B cell (primary cell): ENCODE measurements at regions not wholly inside any gene's neighbourhood (a gene's known extent, or its start where the extent isn't known, plus 50 kb on each side); places are given as distances from the start of the nearest gene placed in this dataset.

Experiments used
- ATAC-seq: fragments of 200-7000 bp; cut with Tn5 transposase; one replicate; pipeline ENCODE4 v1.10.0; 2021; ENCODE audit warnings: low read depth, mild to moderate bottlenecking, moderate number of reproducible peaks, moderate library complexity
- CTCF ChIA-PET: fragments of 350-600 bp; sonication (Branson Sonifier 250); formaldehyde crosslinking; loops from one replicate; lab custom pipeline; 2021; ENCODE audit warnings: antibody characterized with exemption, inconsistent platforms; lab: Charles Lee
- POLR2A ChIA-PET: fragments of 350-600 bp; sonication (Branson Sonifier 250); formaldehyde crosslinking; loops from one replicate; lab custom pipeline; 2021; ENCODE audit warnings: antibody characterized with exemption; lab: Charles Lee
- DNase-seq: peaks from one replicate; pipeline ENCODE4 v3.0.0; 2013
- H2AFZ ChIP-seq: 2 replicates; pipeline ENCODE4 v1.6.1; 2012; ENCODE audit warnings: mild to moderate bottlenecking, low read depth, low read length; ENCODE audit not compliant: insufficient read depth, poor library complexity, severe bottlenecking
- H3K27ac ChIP-seq, 2 donors: 1 replicate in 1 of 2; 2 replicates in 1 of 2; pipeline ENCODE4 v1.5.1; 2012 to 2013; ENCODE audit warnings: low read length in 2 of 2, mild to moderate bottlenecking in 2 of 2, moderate library complexity in 1 of 2
- H3K27me3 ChIP-seq, 4 experiments: fragments of 200-600 bp in 1 of 4; sonication (generic) in 1 of 4; replicated peaks in 1 of 4; 1 replicate in 2 of 4; 2 replicates in 2 of 4; pipeline versions ENCODE4 v1.6.1 to v1.7.0; 2013 to 2016; ENCODE audit warnings: low read length in 3 of 4, mild to moderate bottlenecking in 2 of 4, mixed read lengths in 1 of 4, moderate library complexity in 1 of 4; ENCODE audit not compliant: insufficient read depth in 4 of 4, control insufficient read depth in 3 of 4; ENCODE audit errors: control extremely low read depth in 1 of 4
- H3K36me3 ChIP-seq, 2 experiments: replicated peaks in 1 of 2; 1 replicate in 1 of 2; 2 replicates in 1 of 2; pipeline versions ENCODE4 v1.6.1 to v1.7.1; 2013; ENCODE audit warnings: low read length in 1 of 2; ENCODE audit not compliant: insufficient read depth in 2 of 2, control insufficient read depth in 1 of 2; ENCODE audit errors: control extremely low read depth in 1 of 2, extremely low read depth in 1 of 2
- H3K4me1 ChIP-seq, 2 donors: fragments of 200-600 bp in 1 of 2; sonication (generic) in 1 of 2; 1 replicate in 1 of 2; 2 replicates in 1 of 2; pipeline versions ENCODE4 v1.5.1 to v1.6.1; 2013 to 2017; ENCODE audit warnings: low read length in 2 of 2; ENCODE audit not compliant: control insufficient read depth in 2 of 2, insufficient read depth in 2 of 2
- H3K4me2 ChIP-seq: replicated peaks from 2 replicates; pipeline ENCODE3; 2012; ENCODE audit warnings: mild to moderate bottlenecking, low read depth, low read length; ENCODE audit not compliant: poor library complexity, severe bottlenecking
- H3K4me3 ChIP-seq, 5 experiments: fragments of 200-600 bp in 1 of 5; sonication (generic) in 1 of 5; 1 replicate in 3 of 5; 2 replicates in 2 of 5; pipeline versions ENCODE4 v1.5.1 to v1.7.0; 2011 to 2016; ENCODE audit warnings: low read length in 4 of 5, mild to moderate bottlenecking in 4 of 5, low read depth in 2 of 5, control low read depth in 1 of 5, moderate library complexity in 1 of 5; ENCODE audit not compliant: insufficient read depth in 1 of 5; ENCODE audit errors: control extremely low read depth in 1 of 5, extremely low read depth in 1 of 5
- H3K79me2 ChIP-seq: fragments of 200-600 bp; sonication (generic); one replicate; pipeline ENCODE4 v1.6.0; 2016; ENCODE audit warnings: low read length; ENCODE audit not compliant: control insufficient read depth, insufficient read depth
- H3K9ac ChIP-seq: fragments of 200-600 bp; sonication (generic); 2 replicates; pipeline ENCODE4 v1.6.1; 2017; ENCODE audit warnings: mild to moderate bottlenecking, low read length, moderate library complexity
- H3K9me3 ChIP-seq, 3 donors: one replicate each; pipeline versions ENCODE4 v1.6.1 to v1.7.1; 2013; ENCODE audit warnings: low read length in 2 of 3; ENCODE audit not compliant: control insufficient read depth in 2 of 3, insufficient read depth in 1 of 3; ENCODE audit errors: control extremely low read depth in 1 of 3
- H4K20me1 ChIP-seq: 2 replicates; pipeline ENCODE4 v1.6.0; 2012; ENCODE audit warnings: mild to moderate bottlenecking, low read length; ENCODE audit not compliant: insufficient read depth, control insufficient read depth, poor library complexity, severe bottlenecking
- H3K27ac Mint-ChIP-seq: one replicate; pipeline ENCODE4 v1.8.0; 2021; ENCODE audit warnings: mixed read lengths
- H3K27me3 Mint-ChIP-seq: one replicate; pipeline ENCODE4 v1.8.0; 2021; ENCODE audit warnings: mixed read lengths
- H3K4me1 Mint-ChIP-seq: one replicate; pipeline ENCODE4 v1.8.0; 2021; ENCODE audit warnings: mixed read lengths
- H3K4me3 Mint-ChIP-seq: one replicate; pipeline ENCODE4 v1.8.0; 2021; ENCODE audit warnings: mixed read lengths
- H3K9me3 Mint-ChIP-seq: one replicate; pipeline ENCODE4 v1.8.0; 2022; ENCODE audit warnings: mixed read lengths; ENCODE audit not compliant: insufficient read depth
- CTCF ChIP-seq: fragments of 200-600 bp; IDR thresholded peaks from one replicate; pipeline ENCODE4 v1.8.0; 2022; ENCODE audit warnings: antibody characterized with exemption, mild to moderate bottlenecking
- EZH2 ChIP-seq: IDR thresholded peaks from 2 replicates; pipeline ENCODE4 v1.6.1; 2012; ENCODE audit warnings: borderline replicate concordance, low read depth, mild to moderate bottlenecking, moderate library complexity, low read length; ENCODE audit not compliant: insufficient read depth, poor library complexity, severe bottlenecking
- WGBS: methylation state at CpG from one replicate; pipeline ENCODE4 v1.1.5; 2013; ENCODE audit warnings: missing lambda C conversion rate; ENCODE audit not compliant: insufficient coverage; 5-methylcytosine and 5-hydroxymethylcytosine counted together
- intact Hi-C: fragments of 100-400 bp; cut with micrococcal nuclease; formaldehyde crosslinking; loops from one replicate; pipeline ENCODE4 v1.10.0; 2022

DNA sequence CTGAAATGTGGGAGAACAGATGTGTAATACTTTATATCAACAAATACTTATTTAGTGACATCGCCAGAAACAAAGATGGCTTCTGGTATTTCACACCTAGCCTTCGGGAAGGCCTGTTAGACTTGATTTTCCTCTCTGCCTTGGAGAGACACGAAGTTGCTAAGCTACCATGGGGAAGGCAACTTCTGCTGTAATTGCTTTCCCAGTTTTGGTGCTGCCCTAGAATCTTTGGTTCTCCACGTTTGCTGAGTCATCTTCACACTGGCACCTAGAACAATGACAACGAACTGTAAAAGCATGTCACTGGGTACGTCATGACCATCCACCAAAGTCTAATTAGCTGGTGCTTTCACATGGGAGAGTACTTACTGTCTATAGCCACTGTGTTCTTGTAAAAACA, 58.7 kb upstream of the ACTR3 start:
- Mint-ChIP-seq H3K27me3 (no peaks in the 10 kb centered on the region), H3K4me1 (peaks cover 7% of the 10 kb centered on the region), H3K4me3 (no peak overlapping the region), H3K9me3 (no peaks in the 10 kb centered on the region), H3K27ac (no peak overlapping the region)
- WGBS: 94% methylated on average over 4 of the region's 6 CpGs
- POLR2A ChIA-PET: interaction anchor here (0.6 kb wide), 1 partner anchor 13 kb away, joined by 4 read pairs; no protein-coding TSS in a partner anchor
- TF ChIP-seq EZH2: no peak
- TF ChIP-seq CTCF: no peak
- H2AFZ ChIP-seq: no peak overlapping the region
- DNase-seq (no peak), ATAC-seq (no peak)
- no peak overlapping the region for H3K9ac ChIP-seq
- H3K4me2 ChIP-seq: no peak overlapping the region
- no peaks in the 10 kb centered on the region for H3K36me3 ChIP-seq
- no peaks in the 10 kb centered on the region for H3K27me3 ChIP-seq
- H3K79me2 ChIP-seq: no peaks in the 10 kb centered on the region
- H3K4me3 ChIP-seq: no peak overlapping the region
- no peak overlapping the region for H3K27ac ChIP-seq
- H3K4me1 ChIP-seq: peaks cover 5 to 6% of the 10 kb centered on the region in 2 donors
- H3K9me3 ChIP-seq: peaks cover 0 to 3% (median 0%) of the 10 kb centered on the region in 3 donors
- intact Hi-C loops: no loop called here
- H4K20me1 ChIP-seq: no peaks in the 10 kb centered on the region
- CTCF ChIA-PET: no interaction called here

GRCh38 chr2:113829761-113830160, 60.1 kb upstream of the ACTR3 start:
- CTCF ChIA-PET: no interaction called here
- Histone ChIP-seq H3K4me3 (no peak overlapping the region), H3K27me3 (no peaks in the 10 kb centered on the region), H2AFZ (no peak overlapping the region), H3K4me1 (peaks cover 5 to 6% of the 10 kb centered on the region in 2 donors), H3K36me3 (no peaks in the 10 kb centered on the region), H3K9ac (no peak overlapping the region), H3K79me2 (no peaks in the 10 kb centered on the region), H4K20me1 (no peaks in the 10 kb centered on the region), H3K27ac (no peak overlapping the region), H3K9me3 (no peaks in the 10 kb centered on the region), H3K4me2 (no peak overlapping the region)
- WGBS: 80% methylated on average over 1 of the region's 5 CpGs
- H3K9me3 Mint-ChIP-seq: no peaks in the 10 kb centered on the region
- no peak overlapping the region for H3K4me3 Mint-ChIP-seq
- TF ChIP-seq EZH2: no peak
- no peak for TF ChIP-seq CTCF
- ATAC-seq (no peak), DNase-seq (no peak)
- H3K27me3 Mint-ChIP-seq: no peaks in the 10 kb centered on the region
- POLR2A ChIA-PET: no interaction called here
- intact Hi-C loops: no loop called here
- H3K27ac Mint-ChIP-seq: no peak overlapping the region
- H3K4me1 Mint-ChIP-seq: peaks cover 7% of the 10 kb centered on the region
